ENCODE measurements at regions not wholly inside any gene's neighbourhood (a gene's known extent, or its start where the extent isn't known, plus 50 kb on each side); places are given as distances from the start of the nearest gene placed in this dataset.

DNA sequence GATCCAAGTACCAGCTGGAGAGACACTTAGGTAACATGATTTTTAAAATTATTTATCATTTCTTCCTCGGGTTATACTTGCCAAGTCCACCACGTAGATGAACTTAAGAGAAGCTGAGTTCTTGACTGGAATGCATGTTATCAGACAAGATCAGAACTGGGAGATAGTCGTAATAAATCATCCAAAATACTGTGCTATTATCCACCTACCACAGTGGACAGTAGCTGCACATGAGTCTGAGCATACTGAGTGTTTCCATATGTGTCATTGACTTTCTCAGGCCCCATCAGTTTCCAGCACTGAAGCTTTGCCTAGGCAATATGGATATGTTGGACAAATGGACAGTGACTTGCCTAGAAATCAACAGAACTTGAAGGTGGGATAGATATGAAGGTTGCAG, 77.9 kb upstream of the RRP15 start:
- BruUV-seq (replicated peaks), result no TSS peak
- H3K27me3 ChIP-seq (replicated peaks; ENCODE audit: insufficient read depth, low read depth, low read length, poor library complexity), result peaks cover 57% of the 10 kb centered on the region
- ChIA-PET CTCF (no interaction called here), POLR2A (ENCODE audit: low non-redundant PET) (no interaction called here)
- no peak for DNase-seq (ENCODE audit: low spot score)
- no peaks in the 10 kb centered on the region for H3K4me1 ChIP-seq (ENCODE audit: insufficient read depth, low read length, poor library complexity, severe bottlenecking)
- H3K27ac ChIP-seq (ENCODE audit: low read depth, low read length, poor library complexity, severe bottlenecking), result no peak overlapping the region
- H3K9me3 ChIP-seq (ENCODE audit: low read depth, low read length, poor library complexity, severe bottlenecking), result no peaks in the 10 kb centered on the region
- TF ChIP-seq EZH2 (IDR thresholded peaks at IDR 0.05; ENCODE audit: borderline replicate concordance, low read depth, low read length, poor library complexity, severe bottlenecking), result no peak
- no peak for TF ChIP-seq CTCF (conservative IDR thresholded peaks at IDR 0.05; ENCODE audit: low read depth, low read length)
- H3K4me3 ChIP-seq (ENCODE audit: low read depth, low read length, poor library complexity, severe bottlenecking), result no peak overlapping the region
- H3K36me3 ChIP-seq (ENCODE audit: insufficient read depth, low read length, poor library complexity, severe bottlenecking), result no peaks in the 10 kb centered on the region
- intact Hi-C loops (cut with micrococcal nuclease; ENCODE audit: unreplicated experiment), result no loop called here

- no peaks in the 10 kb centered on the region for H3K9me3 ChIP-seq (ENCODE audit: low read depth, low read length, poor library complexity, severe bottlenecking)
- ChIA-PET POLR2A (ENCODE audit: low non-redundant PET) (no interaction called here), CTCF (no interaction called here)
- H3K4me3 ChIP-seq (ENCODE audit: low read depth, low read length, poor library complexity, severe bottlenecking), result no peak overlapping the region
- intact Hi-C loops (cut with micrococcal nuclease; ENCODE audit: unreplicated experiment), result no loop called here
- DNase-seq (ENCODE audit: low spot score), result no peak
- no peak overlapping the region for H3K27ac ChIP-seq (ENCODE audit: low read depth, low read length, poor library complexity, severe bottlenecking)
- BruUV-seq (replicated peaks), result no TSS peak
- TF ChIP-seq CTCF (conservative IDR thresholded peaks at IDR 0.05; ENCODE audit: low read depth, low read length) (no peak), EZH2 (IDR thresholded peaks at IDR 0.05; ENCODE audit: borderline replicate concordance, low read depth, low read length, poor library complexity, severe bottlenecking) (no peak)
- H3K36me3 ChIP-seq (ENCODE audit: insufficient read depth, low read length, poor library complexity, severe bottlenecking), result no peaks in the 10 kb centered on the region
- no peaks in the 10 kb centered on the region for H3K4me1 ChIP-seq (ENCODE audit: insufficient read depth, low read length, poor library complexity, severe bottlenecking)
- H3K27me3 ChIP-seq (replicated peaks; ENCODE audit: insufficient read depth, low read depth, low read length, poor library complexity), result peaks cover 70% of the 10 kb centered on the region
Observed at GRCh38 chr1:218209351-218209861, 75.7 kb upstream of the RRP15 start.

GRCh38 chr1:218211241-218211640, 73.9 kb upstream of the RRP15 start:
- H3K4me1 ChIP-seq (ENCODE audit: insufficient read depth, low read length, poor library complexity, severe bottlenecking), result no peaks in the 10 kb centered on the region
- no peaks in the 10 kb centered on the region for H3K9me3 ChIP-seq (ENCODE audit: low read depth, low read length, poor library complexity, severe bottlenecking)
- H3K27me3 ChIP-seq (replicated peaks; ENCODE audit: insufficient read depth, low read depth, low read length, poor library complexity), result peaks cover 79% of the 10 kb centered on the region
- no peak overlapping the region for H3K27ac ChIP-seq (ENCODE audit: low read depth, low read length, poor library complexity, severe bottlenecking)
- no peaks in the 10 kb centered on the region for H3K36me3 ChIP-seq (ENCODE audit: insufficient read depth, low read length, poor library complexity, severe bottlenecking)
- intact Hi-C loops (cut with micrococcal nuclease; ENCODE audit: unreplicated experiment), result no loop called here
- ChIA-PET POLR2A (ENCODE audit: low non-redundant PET) (no interaction called here), CTCF (no interaction called here)
- DNase-seq (ENCODE audit: low spot score), result no peak
- no peak overlapping the region for H3K4me3 ChIP-seq (ENCODE audit: low read depth, low read length, poor library complexity, severe bottlenecking)
- TF ChIP-seq CTCF (conservative IDR thresholded peaks at IDR 0.05; ENCODE audit: low read depth, low read length) (no peak), EZH2 (IDR thresholded peaks at IDR 0.05; ENCODE audit: borderline replicate concordance, low read depth, low read length, poor library complexity, severe bottlenecking) (no peak)
- no TSS peak for BruUV-seq (replicated peaks)

Data from A673 (cell line).